K562 (cell line): ENCODE measurements at regions not wholly inside any gene's neighbourhood (a gene's known extent, or its start where the extent isn't known, plus 50 kb on each side); places are given as distances from the start of the nearest gene placed in this dataset.

Source experiments
- CCAR2 ChIP-seq: fragments of 200-400 bp; formaldehyde crosslinking; IDR thresholded peaks from 2 replicates; pipeline ENCODE4 v1.6.1; 2017; ENCODE audit warnings: mild to moderate bottlenecking, low read depth, low read length
- NR2F6 ChIP-seq: fragments of 450-650 bp; formaldehyde crosslinking; IDR thresholded peaks from 2 replicates; pipeline ENCODE4 v1.4.0; 2020; ENCODE audit warnings: mild to moderate bottlenecking
- POLR2AphosphoS2 ChIP-seq: IDR thresholded peaks from 2 replicates; pipeline ENCODE4 v1.6.1; 2012; ENCODE audit warnings: low read length, improper control_type of control experiment
- RFX5 ChIP-seq: IDR thresholded peaks from 2 replicates; pipeline ENCODE4 v1.6.1; 2011; ENCODE audit warnings: low read depth, mild to moderate bottlenecking, improper control_type of control experiment, low read length
- TCF7 ChIP-seq: sonication (generic); IDR thresholded peaks from 2 replicates; pipeline ENCODE4 v1.6.1; 2016; ENCODE audit warnings: antibody characterized with exemption, borderline replicate concordance

- TF ChIP-seq RFX5 (no peak), CCAR2 (no peak), NR2F6 (CRISPR knock-in tag) (no peak), TCF7 (no peak), POLR2AphosphoS2 (no peak)
These were observed 55.6 kb upstream of the CCDC85A start for GRCh38 chr2:56128235-56128634.
